ENCODE measurements at regions not wholly inside any gene's neighbourhood (a gene's known extent, or its start where the extent isn't known, plus 50 kb on each side); places are given as distances from the start of the nearest gene placed in this dataset.
"Not testable (repeated sequence)": the region's sequence is repeated elsewhere in the genome, so short reads cannot be mapped to it uniquely, and the experiment has no call there.

DNA sequence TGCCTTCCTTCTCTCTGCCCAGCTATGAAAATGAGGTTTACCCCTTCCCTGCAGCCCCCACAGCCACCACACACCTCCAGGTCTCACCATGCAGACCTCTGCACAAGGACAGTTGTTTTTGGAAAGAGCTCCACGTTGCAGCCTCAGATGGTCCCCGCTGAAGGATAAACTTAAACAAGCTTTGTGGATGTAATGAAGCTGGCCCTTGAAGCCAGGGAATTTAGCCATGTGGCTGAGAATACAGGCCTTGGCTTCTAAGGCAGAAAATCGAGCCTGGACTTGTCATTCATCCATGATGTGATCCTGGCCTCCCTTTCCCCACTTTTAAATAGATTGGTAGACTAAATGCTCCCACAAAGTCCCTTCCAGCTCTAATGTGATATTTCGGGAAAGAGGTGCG, 79.4 kb downstream of the TBX3 start:
- no peak for DNase-seq
- no peaks in the 10 kb centered on the region for H3K4me1 Mint-ChIP-seq
- WGBS (ENCODE audit: insufficient coverage): 100% methylated on average over 2 of the region's 5 CpGs
- H3K4me1 ChIP-seq (ENCODE audit: control insufficient read depth in 1 of 2, extremely low read depth in 1 of 2, insufficient read depth in 2 of 2, low read length in 2 of 2): no peaks in the 10 kb centered on the region
- H3K9me3 ChIP-seq: no peaks in the 10 kb centered on the region
- no peak overlapping the region for H3K4me3 Mint-ChIP-seq
- ATAC-seq (replicated peaks in 1 of 4): no peak
- peaks cover 0 to 6% (median 0%) of the 10 kb centered on the region in 3 donors for H3K9me3 Mint-ChIP-seq
- POLR2A ChIA-PET: no interaction called here
- CTCF ChIA-PET: no interaction called here
- no peaks in the 10 kb centered on the region for H3K36me3 ChIP-seq (ENCODE audit: control insufficient read depth in 2 of 2, extremely low read depth in 1 of 2, insufficient read depth in 1 of 2, low read length in 1 of 2)
- peaks cover 0 to 3% of the 10 kb centered on the region in 2 donors for H3K27me3 Mint-ChIP-seq
- H3K4me3 ChIP-seq (ENCODE audit: control insufficient read depth in 1 of 2, extremely low read depth in 1 of 2, low read length in 1 of 2): no peak overlapping the region
- H3K36me3 Mint-ChIP-seq: no peaks in the 10 kb centered on the region
- H3K27ac ChIP-seq (ENCODE audit: low read length): no peak overlapping the region
- no peak overlapping the region for H3K27ac Mint-ChIP-seq
- no peaks in the 10 kb centered on the region for H3K27me3 ChIP-seq (replicated peaks in 1 of 2; ENCODE audit: control insufficient read depth in 2 of 2, extremely low read depth in 1 of 2, insufficient read depth in 2 of 2, low read length in 1 of 2)

DNA sequence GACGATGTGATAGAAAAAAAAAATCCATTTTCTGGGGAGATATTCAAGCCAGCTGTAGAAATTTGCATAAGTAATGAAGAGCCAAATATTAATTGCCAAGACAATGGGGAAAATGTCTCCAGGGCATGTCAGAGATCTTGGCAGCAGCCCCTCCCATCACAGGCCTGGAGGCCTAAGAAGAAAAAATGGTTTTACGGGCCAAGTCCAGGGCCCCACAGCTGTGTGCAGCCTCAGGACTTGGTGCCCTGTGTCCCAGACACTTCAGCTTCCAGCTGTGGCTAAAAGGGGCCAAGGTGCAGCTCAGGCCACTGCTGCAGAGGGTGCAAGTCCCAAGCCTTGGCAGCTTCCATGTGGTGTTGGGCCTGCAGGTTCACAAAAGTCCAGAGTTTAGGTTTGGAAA, 83.4 kb downstream of the TBX3 start:
- CTCF ChIA-PET; H3K27ac ChIP-seq (ENCODE audit: low read length); H3K4me3 Mint-ChIP-seq; ATAC-seq (replicated peaks in 1 of 4); H3K4me1 Mint-ChIP-seq; DNase-seq; POLR2A ChIA-PET; H3K27ac Mint-ChIP-seq; H3K36me3 ChIP-seq (ENCODE audit: control insufficient read depth in 2 of 2, extremely low read depth in 1 of 2, insufficient read depth in 1 of 2, low read length in 1 of 2); H3K9me3 ChIP-seq; H3K9me3 Mint-ChIP-seq; H3K27me3 ChIP-seq (replicated peaks in 1 of 2; ENCODE audit: control insufficient read depth in 2 of 2, extremely low read depth in 1 of 2, insufficient read depth in 2 of 2, low read length in 1 of 2); H3K36me3 Mint-ChIP-seq; H3K4me3 ChIP-seq (ENCODE audit: control insufficient read depth in 1 of 2, extremely low read depth in 1 of 2, low read length in 1 of 2); H3K27me3 Mint-ChIP-seq; H3K4me1 ChIP-seq (ENCODE audit: control insufficient read depth in 1 of 2, extremely low read depth in 1 of 2, insufficient read depth in 2 of 2, low read length in 2 of 2): not testable (repeated sequence)
- 100% methylated on average over 1 of the region's 2 CpGs for WGBS (ENCODE audit: insufficient coverage)

DNA sequence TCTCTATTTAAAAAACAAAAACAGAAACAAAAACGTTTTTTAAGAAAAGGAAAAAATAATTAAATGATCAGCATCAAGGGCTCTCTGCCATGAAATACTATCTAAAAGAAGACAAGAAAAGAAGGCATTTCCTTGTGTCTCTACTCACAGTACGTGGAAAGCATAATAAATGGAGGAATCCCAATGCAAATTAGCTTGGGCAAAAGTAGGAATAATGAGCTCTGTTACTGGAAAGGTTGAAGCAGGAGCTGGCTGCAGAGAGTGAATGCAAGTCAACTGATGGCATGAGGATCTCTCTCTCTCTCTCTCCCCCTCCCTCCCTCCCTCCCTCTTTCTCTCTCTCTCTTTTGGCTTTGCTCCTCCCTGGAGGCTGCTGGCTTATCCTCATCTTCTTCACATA, 85.9 kb downstream of the TBX3 start:
- no peak overlapping the region for H3K4me3 ChIP-seq (ENCODE audit: control insufficient read depth in 1 of 2, extremely low read depth in 1 of 2, low read length in 1 of 2)
- DNase-seq: no peak
- no CpG with 5 or more reads among the region's 2 CpGs for WGBS (ENCODE audit: insufficient coverage)
- ChIA-PET CTCF (no interaction called here), POLR2A (no interaction called here)
- H3K9me3 ChIP-seq: no peaks in the 10 kb centered on the region
- no peak for ATAC-seq (replicated peaks in 1 of 4)
- no peak overlapping the region for H3K27ac ChIP-seq (ENCODE audit: low read length)
- no peaks in the 10 kb centered on the region for H3K27me3 ChIP-seq (replicated peaks in 1 of 2; ENCODE audit: control insufficient read depth in 2 of 2, extremely low read depth in 1 of 2, insufficient read depth in 2 of 2, low read length in 1 of 2)
- no peak overlapping the region for H3K27ac Mint-ChIP-seq
- H3K4me1 ChIP-seq (ENCODE audit: control insufficient read depth in 1 of 2, extremely low read depth in 1 of 2, insufficient read depth in 2 of 2, low read length in 2 of 2): no peaks in the 10 kb centered on the region
- H3K4me3 Mint-ChIP-seq: no peak overlapping the region
- no peaks in the 10 kb centered on the region for H3K36me3 Mint-ChIP-seq
- H3K27me3 Mint-ChIP-seq: no peaks in the 10 kb centered on the region
- no peaks in the 10 kb centered on the region for H3K36me3 ChIP-seq (ENCODE audit: control insufficient read depth in 2 of 2, extremely low read depth in 1 of 2, insufficient read depth in 1 of 2, low read length in 1 of 2)
- H3K9me3 Mint-ChIP-seq: peaks cover 0 to 6% (median 4%) of the 10 kb centered on the region in 3 donors
- no peaks in the 10 kb centered on the region for H3K4me1 Mint-ChIP-seq

DNA sequence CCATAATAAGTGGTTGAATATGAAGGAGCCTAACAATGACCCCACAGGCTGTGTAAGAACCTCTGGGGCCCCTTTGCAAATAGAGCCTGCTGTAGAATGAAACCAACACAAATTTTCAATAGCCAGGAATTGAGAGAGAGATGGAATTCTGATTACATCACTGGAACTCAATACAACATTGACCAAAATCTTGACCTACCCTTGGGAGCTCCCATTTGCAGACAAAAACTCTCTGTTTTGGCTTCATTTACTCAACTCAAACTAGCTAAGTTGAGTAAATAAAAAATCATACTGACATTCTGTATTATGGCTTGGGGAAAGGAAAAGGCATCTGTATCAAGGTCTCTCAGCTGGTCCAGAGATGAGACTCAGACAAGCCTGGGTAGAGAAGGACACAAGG, 91.0 kb downstream of the TBX3 start:
- Histone ChIP-seq H3K27ac (ENCODE audit: low read length) (no peak overlapping the region), H3K4me3 (ENCODE audit: control insufficient read depth in 1 of 2, extremely low read depth in 1 of 2, low read length in 1 of 2) (no peak overlapping the region), H3K9me3 (no peaks in the 10 kb centered on the region), H3K4me1 (ENCODE audit: control insufficient read depth in 1 of 2, extremely low read depth in 1 of 2, insufficient read depth in 2 of 2, low read length in 2 of 2) (no peaks in the 10 kb centered on the region), H3K27me3 (replicated peaks in 1 of 2; ENCODE audit: control insufficient read depth in 2 of 2, extremely low read depth in 1 of 2, insufficient read depth in 2 of 2, low read length in 1 of 2) (peaks cover 0 to 2% of the 10 kb centered on the region in 2 experiments), H3K36me3 (ENCODE audit: control insufficient read depth in 2 of 2, extremely low read depth in 1 of 2, insufficient read depth in 1 of 2, low read length in 1 of 2) (no peaks in the 10 kb centered on the region)
- peaks cover 5 to 11% (median 7%) of the 10 kb centered on the region in 3 donors for H3K9me3 Mint-ChIP-seq
- CTCF ChIA-PET: no interaction called here
- H3K27ac Mint-ChIP-seq: no peak overlapping the region
- H3K36me3 Mint-ChIP-seq: no peaks in the 10 kb centered on the region
- no peaks in the 10 kb centered on the region for H3K27me3 Mint-ChIP-seq
- POLR2A ChIA-PET: no interaction called here
- H3K4me1 Mint-ChIP-seq: no peaks in the 10 kb centered on the region
- no peak for ATAC-seq (replicated peaks in 1 of 4)
- H3K4me3 Mint-ChIP-seq: no peak overlapping the region
- no peak for DNase-seq

DNA sequence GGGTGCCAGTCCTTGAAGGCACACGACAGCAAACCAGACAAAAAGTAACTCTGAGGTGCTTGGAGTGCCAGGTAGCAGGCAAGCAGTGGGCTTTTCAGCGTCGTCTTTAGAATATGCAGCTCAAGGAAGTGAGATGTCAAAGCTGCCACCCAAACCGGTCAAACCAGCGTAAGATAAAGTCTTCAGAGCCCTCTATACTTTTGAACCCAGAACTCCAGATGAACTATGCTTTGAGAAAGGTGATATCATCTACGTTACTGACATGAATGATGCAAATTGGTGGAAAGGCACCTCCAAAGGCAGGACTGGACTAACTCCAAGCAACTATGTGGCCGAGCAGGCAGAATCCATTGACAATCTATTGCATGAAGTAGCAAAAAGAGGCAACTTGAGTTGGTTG, 95.9 kb downstream of the TBX3 start:
- H3K9me3 Mint-ChIP-seq: peaks cover 5 to 11% (median 7%) of the 10 kb centered on the region in 3 donors

DNA sequence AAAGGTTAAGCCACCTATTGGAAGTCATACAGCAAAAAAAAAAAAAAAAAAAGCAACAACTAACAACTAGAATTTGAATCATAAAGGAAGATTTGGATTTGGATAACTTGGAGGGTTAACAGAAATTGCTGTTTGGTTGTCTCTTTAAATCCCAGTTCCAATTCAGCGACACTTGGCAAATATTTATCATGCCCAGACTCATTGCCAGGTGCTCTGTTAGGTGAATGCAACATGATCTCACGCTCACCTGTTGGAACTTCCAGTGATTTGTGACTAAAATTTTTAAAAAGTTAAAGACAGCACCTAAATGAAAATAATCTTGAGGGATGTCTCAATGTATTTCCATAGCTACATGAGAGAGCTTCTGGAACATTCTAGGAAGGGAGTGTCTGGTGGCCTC, 103.7 kb downstream of the TBX3 start:
- Mint-ChIP-seq H3K9me3 (no peaks in the 10 kb centered on the region), H3K27me3 (peaks cover 4 to 16% of the 10 kb centered on the region in 2 donors), H3K27ac (no peak overlapping the region), H3K4me3 (no peak overlapping the region), H3K4me1 (no peaks in the 10 kb centered on the region), H3K36me3 (no peaks in the 10 kb centered on the region)
- Histone ChIP-seq H3K36me3 (ENCODE audit: control insufficient read depth in 2 of 2, extremely low read depth in 1 of 2, insufficient read depth in 1 of 2, low read length in 1 of 2) (no peaks in the 10 kb centered on the region), H3K9me3 (no peaks in the 10 kb centered on the region), H3K4me3 (ENCODE audit: control insufficient read depth in 1 of 2, extremely low read depth in 1 of 2, low read length in 1 of 2) (no peak overlapping the region), H3K27me3 (replicated peaks in 1 of 2; ENCODE audit: control insufficient read depth in 2 of 2, extremely low read depth in 1 of 2, insufficient read depth in 2 of 2, low read length in 1 of 2) (no peaks in the 10 kb centered on the region), H3K4me1 (ENCODE audit: control insufficient read depth in 1 of 2, extremely low read depth in 1 of 2, insufficient read depth in 2 of 2, low read length in 2 of 2) (no peaks in the 10 kb centered on the region), H3K27ac (ENCODE audit: low read length) (no peak overlapping the region)
- POLR2A ChIA-PET: no interaction called here
- CTCF ChIA-PET: interaction anchor here in 1 of 2 donors (0.6 kb wide), 1 partner anchor 900 kb away, joined by 5 read pairs; no protein-coding TSS in a partner anchor
- ATAC-seq (replicated peaks in 1 of 4) (no peak), DNase-seq (no peak)
- WGBS (ENCODE audit: insufficient coverage): no CpG with 5 or more reads among the region's 2 CpGs

More for the DNA sequence above, 95.9 kb downstream of the TBX3 start:
- 69% methylated on average over 5 of the region's 7 CpGs for WGBS (ENCODE audit: insufficient coverage)
- no peak for ATAC-seq (replicated peaks in 1 of 4)
- no peaks in the 10 kb centered on the region for H3K9me3 ChIP-seq
- CTCF ChIA-PET: no interaction called here
- POLR2A ChIA-PET: no interaction called here
- H3K27ac ChIP-seq (ENCODE audit: low read length): no peak overlapping the region
- DNase-seq: no peak
- H3K4me1 ChIP-seq (ENCODE audit: control insufficient read depth in 1 of 2, extremely low read depth in 1 of 2, insufficient read depth in 2 of 2, low read length in 2 of 2): no peaks in the 10 kb centered on the region
- no peaks in the 10 kb centered on the region for H3K36me3 ChIP-seq (ENCODE audit: control insufficient read depth in 2 of 2, extremely low read depth in 1 of 2, insufficient read depth in 1 of 2, low read length in 1 of 2)
- H3K4me3 Mint-ChIP-seq: no peak overlapping the region
- no peaks in the 10 kb centered on the region for H3K27me3 Mint-ChIP-seq
- no peak overlapping the region for H3K4me3 ChIP-seq (ENCODE audit: control insufficient read depth in 1 of 2, extremely low read depth in 1 of 2, low read length in 1 of 2)
- H3K27me3 ChIP-seq (replicated peaks in 1 of 2; ENCODE audit: control insufficient read depth in 2 of 2, extremely low read depth in 1 of 2, insufficient read depth in 2 of 2, low read length in 1 of 2): peaks cover 0 to 2% of the 10 kb centered on the region in 2 experiments
- no peaks in the 10 kb centered on the region for H3K36me3 Mint-ChIP-seq
- no peaks in the 10 kb centered on the region for H3K4me1 Mint-ChIP-seq
- no peak overlapping the region for H3K27ac Mint-ChIP-seq

DNA sequence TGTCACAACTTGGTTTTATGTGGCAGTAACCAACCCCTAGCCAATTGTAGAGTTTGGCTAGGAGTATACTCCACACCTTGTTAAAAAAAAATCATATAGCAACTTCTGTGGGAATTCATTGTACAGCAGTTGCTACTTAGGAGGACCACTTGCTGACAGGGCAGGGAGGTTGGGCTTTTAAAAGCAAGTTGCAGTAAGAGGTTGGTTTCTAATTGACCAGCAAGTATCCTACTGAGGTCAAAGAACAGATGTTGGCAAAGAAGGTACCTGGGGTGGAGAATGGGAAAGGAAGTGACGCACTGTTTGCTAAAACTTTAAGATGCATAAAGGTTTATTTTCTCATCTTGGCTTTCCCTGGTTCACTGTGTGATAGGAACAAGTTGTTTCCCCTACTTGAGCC, 104.6 kb downstream of the TBX3 start:
- peaks cover 4 to 16% of the 10 kb centered on the region in 2 donors for H3K27me3 Mint-ChIP-seq
- no peaks in the 10 kb centered on the region for H3K36me3 ChIP-seq (ENCODE audit: control insufficient read depth in 2 of 2, extremely low read depth in 1 of 2, insufficient read depth in 1 of 2, low read length in 1 of 2)
- no peak for ATAC-seq (replicated peaks in 1 of 4)
- no peaks in the 10 kb centered on the region for H3K36me3 Mint-ChIP-seq
- no peaks in the 10 kb centered on the region for H3K9me3 ChIP-seq
- H3K4me1 Mint-ChIP-seq: no peaks in the 10 kb centered on the region
- no peak overlapping the region for H3K27ac ChIP-seq (ENCODE audit: low read length)
- ChIA-PET POLR2A (no interaction called here), CTCF (no interaction called here)
- no peak overlapping the region for H3K4me3 ChIP-seq (ENCODE audit: control insufficient read depth in 1 of 2, extremely low read depth in 1 of 2, low read length in 1 of 2)
- H3K4me3 Mint-ChIP-seq: no peak overlapping the region
- no CpG with 5 or more reads among the region's 1 CpG for WGBS (ENCODE audit: insufficient coverage)
- H3K9me3 Mint-ChIP-seq: no peaks in the 10 kb centered on the region
- no peaks in the 10 kb centered on the region for H3K4me1 ChIP-seq (ENCODE audit: control insufficient read depth in 1 of 2, extremely low read depth in 1 of 2, insufficient read depth in 2 of 2, low read length in 2 of 2)
- H3K27ac Mint-ChIP-seq: no peak overlapping the region
- DNase-seq: no peak
- H3K27me3 ChIP-seq (replicated peaks in 1 of 2; ENCODE audit: control insufficient read depth in 2 of 2, extremely low read depth in 1 of 2, insufficient read depth in 2 of 2, low read length in 1 of 2): no peaks in the 10 kb centered on the region
